ENCODE measurements at regions not wholly inside any gene's neighbourhood (a gene's known extent, or its start where the extent isn't known, plus 50 kb on each side); places are given as distances from the start of the nearest gene placed in this dataset.

DNA sequence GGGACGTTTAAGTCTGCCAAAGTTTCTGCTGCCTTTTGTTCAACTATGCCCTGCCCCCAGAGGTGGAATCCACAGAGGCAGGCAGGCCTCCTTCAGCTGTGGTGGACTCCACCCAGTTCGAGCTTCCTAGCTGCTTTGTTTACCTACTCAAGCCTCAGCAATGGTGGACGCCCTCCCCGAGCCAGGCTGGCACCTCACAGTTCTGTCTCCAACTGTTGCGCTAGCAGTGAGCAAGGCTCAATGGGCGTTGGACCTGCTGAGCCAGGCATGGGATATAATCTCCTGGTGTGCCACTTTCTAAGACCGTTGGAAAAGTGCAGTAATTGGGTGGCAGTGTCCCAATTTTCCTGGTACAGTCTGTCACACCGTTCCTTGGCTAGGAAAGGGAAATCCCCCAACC, 444.7 kb downstream of the FLRT2 start:
- H3K4me3 ChIP-seq (ENCODE audit: low read depth, low read length): no peak overlapping the region
- no peak for DNase-seq (ENCODE audit: low read depth, low spot score)
- POLR2A ChIA-PET: no interaction called here
- no peak for TF ChIP-seq CTCF (IDR thresholded peaks at IDR 0.05; ENCODE audit: insufficient read depth, low read length, missing control alignments)
- CTCF ChIA-PET: no interaction called here

DNA sequence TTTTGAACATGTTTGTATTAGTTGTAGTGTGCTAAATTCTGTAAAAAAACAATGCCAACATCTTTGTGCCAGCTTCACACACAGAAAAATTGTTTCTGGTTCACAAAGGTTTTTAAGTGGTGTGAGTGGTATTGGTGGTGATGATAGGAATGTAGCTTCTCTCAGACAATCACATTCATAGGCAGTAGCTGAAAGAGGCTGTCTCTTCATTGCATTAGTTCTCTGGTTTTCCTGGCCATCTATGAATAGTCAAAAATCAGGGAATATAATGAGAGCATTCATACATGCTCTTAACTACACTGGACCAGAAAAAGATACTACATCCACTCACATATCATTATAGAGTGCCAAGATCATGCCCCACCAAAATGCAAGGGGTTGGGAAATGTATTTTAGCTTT, 433.5 kb downstream of the FLRT2 start:
- TF ChIP-seq CTCF (IDR thresholded peaks at IDR 0.05; ENCODE audit: insufficient read depth, low read length, missing control alignments): no peak
- no peak for DNase-seq (ENCODE audit: low read depth, low spot score)
- POLR2A ChIA-PET: no interaction called here
- CTCF ChIA-PET: no interaction called here
- no peak overlapping the region for H3K4me3 ChIP-seq (ENCODE audit: low read depth, low read length)

DNA sequence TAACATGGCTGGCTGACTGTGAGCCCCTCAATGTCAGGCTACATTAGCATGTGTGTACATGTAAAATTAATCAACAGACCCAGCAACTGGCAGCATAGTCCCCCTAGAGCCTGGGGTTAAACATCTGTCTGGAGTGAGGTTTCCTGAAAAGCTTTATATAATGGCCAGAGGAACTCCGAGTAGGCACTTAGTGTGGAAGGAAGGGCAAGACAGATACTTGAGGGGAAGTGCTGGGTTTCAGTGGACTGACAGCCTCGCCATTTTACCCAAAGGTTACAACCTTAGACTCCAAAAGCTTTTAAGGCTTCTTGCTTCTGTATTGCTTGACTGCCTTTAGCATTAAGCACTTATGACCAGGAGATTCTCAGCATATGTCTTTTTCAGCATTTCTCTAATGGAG, 430.8 kb downstream of the FLRT2 start:
- CTCF ChIA-PET: no interaction called here
- POLR2A ChIA-PET: no interaction called here
- no peak for TF ChIP-seq CTCF (IDR thresholded peaks at IDR 0.05; ENCODE audit: insufficient read depth, low read length, missing control alignments)
- H3K4me3 ChIP-seq (ENCODE audit: low read depth, low read length): no peak overlapping the region
- no peak for DNase-seq (ENCODE audit: low read depth, low spot score)

DNA sequence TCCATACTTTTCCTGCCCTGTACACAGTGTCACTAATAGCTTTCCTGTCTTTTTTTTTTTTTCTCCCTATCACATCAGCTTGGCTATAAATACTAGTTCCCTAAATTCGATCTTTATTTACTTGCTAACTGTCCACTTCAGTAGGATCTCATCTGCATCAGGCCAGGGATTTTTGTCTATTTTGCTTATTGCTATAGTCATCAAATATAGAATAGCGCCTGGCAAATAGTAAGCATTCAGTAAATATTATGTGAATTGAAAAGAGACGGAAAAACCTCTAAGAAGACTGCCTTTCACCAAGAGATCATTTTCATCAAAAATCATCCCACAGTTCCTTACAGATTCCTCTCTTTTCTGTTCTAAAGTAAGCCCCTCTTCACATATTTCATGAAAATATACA, 429.1 kb downstream of the FLRT2 start:
- no peak for TF ChIP-seq CTCF (IDR thresholded peaks at IDR 0.05; ENCODE audit: insufficient read depth, low read length, missing control alignments)
- DNase-seq (ENCODE audit: low read depth, low spot score): no peak
- POLR2A ChIA-PET: no interaction called here
- CTCF ChIA-PET: no interaction called here
- no peak overlapping the region for H3K4me3 ChIP-seq (ENCODE audit: low read depth, low read length)

GRCh38 chr14:85958069-85958468, 428.1 kb downstream of the FLRT2 start:
- H3K4me3 ChIP-seq (ENCODE audit: low read depth, low read length): no peak overlapping the region
- ChIA-PET POLR2A (no interaction called here), CTCF (no interaction called here)
- TF ChIP-seq CTCF (IDR thresholded peaks at IDR 0.05; ENCODE audit: insufficient read depth, low read length, missing control alignments): no peak
- no peak for DNase-seq (ENCODE audit: low read depth, low spot score)

- TF ChIP-seq CTCF (IDR thresholded peaks at IDR 0.05; ENCODE audit: insufficient read depth, low read length, missing control alignments): no peak
- H3K4me3 ChIP-seq (ENCODE audit: low read depth, low read length): no peak overlapping the region
- ChIA-PET POLR2A (no interaction called here), CTCF (no interaction called here)
- DNase-seq (ENCODE audit: low read depth, low spot score): no peak
Measured at GRCh38 chr14:85953265-85953664, 423.3 kb downstream of the FLRT2 start.

Measured in AG04449 (cell line).